M059J (cell line): ENCODE measurements at regions not wholly inside any gene's neighbourhood (a gene's known extent, or its start where the extent isn't known, plus 50 kb on each side); places are given as distances from the start of the nearest gene placed in this dataset.

Source experiments
- DNase-seq: peaks from one replicate; pipeline ENCODE4 v3.0.0-alpha.2; 2012; ENCODE audit warnings: low read depth

DNA sequence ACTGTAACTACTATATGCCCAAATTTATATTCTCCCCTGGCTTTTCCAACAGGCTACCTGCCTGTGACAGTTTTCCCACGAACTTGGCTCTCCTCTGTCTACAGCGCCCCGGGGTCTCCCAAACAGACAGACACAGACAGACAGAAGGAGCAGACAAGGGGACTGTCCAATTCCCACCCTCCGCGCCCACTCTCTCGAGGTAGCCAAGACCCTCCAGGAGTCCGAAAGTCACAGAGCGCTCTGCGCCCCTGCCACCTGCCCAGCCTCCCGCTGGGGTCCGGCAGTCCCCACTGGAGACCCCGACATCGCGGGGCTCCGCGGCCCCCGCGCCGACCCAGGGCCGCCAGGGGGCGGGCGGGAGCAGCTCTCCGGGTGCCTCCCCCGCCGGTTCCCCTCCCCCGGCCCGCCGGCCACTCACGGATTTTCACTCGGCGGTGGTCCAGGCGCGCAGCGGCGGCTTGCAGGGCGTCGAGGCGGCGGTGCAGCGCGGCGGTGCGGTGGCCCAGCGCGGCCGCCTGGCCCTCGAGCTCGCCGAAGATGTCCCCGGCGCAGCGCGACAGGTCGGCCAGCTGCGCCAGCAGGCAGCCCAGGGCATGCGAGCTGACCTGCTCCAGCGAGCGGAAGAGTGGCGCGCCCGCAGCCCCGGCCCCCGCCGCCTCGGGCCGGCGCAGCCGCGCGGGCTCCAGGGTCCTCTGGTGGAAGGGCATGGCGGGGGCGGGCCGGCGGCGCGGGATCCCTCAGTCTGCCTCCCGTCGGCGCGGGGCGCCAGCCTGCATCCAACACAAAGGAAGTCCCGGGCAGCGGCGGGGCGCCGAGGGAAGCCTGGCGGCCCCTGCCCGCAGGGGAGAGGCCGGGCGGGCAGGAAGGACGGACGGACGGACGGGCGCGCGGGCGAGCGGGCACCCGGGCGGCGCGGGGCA, 81.3 kb upstream of the CCDC28A start:
- peak; percentile 64 for DNase-seq

DNA sequence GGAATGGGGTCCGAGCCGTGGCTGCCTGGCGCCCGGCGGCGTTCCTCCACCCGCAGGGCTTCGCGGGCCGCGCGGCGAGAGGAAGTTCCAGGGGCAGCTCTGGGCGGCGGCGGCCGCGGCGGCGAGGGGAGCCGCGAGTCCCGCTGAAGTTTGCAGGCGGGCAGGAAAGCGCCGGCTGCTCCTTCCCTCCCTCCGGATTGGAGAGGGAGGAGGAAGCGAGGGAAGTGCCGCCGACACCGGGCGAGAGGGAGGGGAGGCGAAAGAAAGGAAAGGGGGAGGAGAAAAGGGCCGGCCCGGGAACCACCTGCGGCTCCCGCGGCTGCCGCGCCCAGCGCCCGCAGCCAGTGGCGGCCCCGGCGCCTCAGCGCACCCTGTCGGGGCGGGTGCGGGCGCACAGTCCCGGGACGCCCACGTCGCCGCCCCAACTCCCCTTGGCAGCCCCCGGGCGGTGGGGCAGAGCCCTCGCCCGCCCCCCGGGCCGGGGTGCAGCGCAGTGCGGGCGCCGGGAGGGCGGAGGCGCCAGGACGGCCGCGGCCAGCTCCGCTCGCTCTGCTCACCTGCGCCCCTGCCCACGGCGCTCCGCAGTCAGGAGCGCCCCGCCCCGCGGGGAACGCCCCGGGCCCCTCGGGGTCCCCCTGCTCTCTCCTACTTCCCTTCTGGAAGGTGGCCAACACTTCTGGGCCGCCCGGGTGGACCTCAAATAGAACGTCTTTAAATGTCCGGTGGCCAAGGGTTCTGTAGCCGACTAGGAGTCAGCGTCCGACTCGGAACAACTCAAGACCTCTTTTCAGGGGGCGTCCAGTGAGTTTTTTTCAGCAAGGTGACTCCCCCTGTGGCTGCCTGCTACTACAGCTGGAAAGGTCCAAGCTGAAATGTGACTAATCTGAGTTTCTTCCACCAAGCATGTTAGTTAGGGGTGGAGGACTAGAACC, 80.3 kb upstream of the CCDC28A start:
- DNase-seq: peak; percentile 86

DNA sequence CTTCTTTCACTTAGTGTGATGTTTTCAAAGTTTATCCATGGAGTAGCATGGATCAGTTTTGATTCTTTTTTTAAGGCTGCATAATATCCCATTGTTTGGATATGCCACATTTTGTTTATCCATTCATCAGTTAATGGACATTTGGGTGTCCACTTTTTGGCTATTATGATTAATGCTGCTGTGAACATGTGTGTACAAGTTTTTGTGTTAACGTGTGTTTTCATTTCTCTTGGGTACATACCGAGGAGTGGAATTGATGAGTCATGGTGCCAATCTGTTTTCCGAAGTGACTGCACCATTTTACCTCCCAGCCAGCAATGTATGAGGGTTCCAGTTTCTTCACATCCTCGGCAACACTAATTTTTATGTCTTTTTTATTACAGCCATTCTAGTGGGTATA, 78.4 kb upstream of the CCDC28A start:
- no peak for DNase-seq

GRCh38 chr6:138714493-138714892, 59.1 kb upstream of the CCDC28A start:
- no peak for DNase-seq

- DNase-seq: no peak
These were observed 57.6 kb upstream of the CCDC28A start for GRCh38 chr6:138716013-138716412.

DNA sequence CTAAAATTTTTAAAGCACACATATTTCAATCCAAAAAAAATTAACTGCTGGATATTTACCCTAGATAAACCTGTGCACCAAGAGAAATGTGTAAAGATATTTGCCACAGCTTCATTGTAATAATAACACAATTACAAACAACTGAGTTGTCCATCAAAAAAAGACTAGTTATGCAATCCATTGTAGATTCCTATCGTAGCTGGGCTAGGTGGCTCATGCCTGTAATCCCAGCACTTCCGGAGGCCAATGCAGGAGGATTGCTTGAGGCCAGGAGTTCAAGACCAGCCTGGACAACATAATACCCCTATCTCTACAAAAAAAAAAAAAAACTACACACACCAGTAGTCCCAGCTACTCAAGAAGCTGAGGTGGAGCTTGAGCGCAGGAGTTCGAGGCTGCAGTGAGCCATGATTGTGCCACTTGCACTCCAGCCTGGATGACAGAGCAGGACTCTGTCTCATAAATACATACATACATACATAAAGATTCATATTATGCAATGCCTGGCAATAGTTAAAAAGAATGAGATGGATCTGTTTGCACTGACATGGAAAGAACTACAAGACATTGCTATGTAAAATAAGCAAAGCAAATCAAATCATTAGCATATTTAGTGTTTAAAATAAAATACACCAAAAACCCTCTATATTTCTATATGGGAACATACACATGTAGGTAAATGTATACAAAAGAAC, 56.5 kb upstream of the CCDC28A start:
- DNase-seq: no peak

GRCh38 chr6:138719011-138719635, 54.4 kb upstream of the CCDC28A start:
- DNase-seq: peak; percentile 23

DNA sequence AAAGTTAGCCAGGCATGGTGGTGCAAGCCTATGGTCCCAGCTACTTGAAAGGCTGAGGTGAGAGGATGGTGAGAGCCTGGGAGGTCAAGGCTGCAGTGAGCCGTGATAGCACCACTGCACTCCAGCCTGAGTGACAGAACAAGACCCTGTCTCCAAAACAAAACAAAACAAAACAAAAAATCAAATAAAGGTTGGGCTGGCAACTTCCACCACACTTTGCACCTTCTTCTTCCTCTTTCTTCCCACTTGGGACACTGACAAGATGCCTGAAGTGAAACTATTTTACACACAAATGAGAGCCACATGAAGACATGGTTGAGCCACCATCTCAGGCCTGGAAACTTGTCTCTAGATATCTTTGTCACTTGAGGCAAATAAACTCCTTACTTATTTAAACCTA, 53.8 kb upstream of the CCDC28A start:
- DNase-seq: no peak

- peak; percentile 97 for DNase-seq
These were observed 50.9 kb upstream of the CCDC28A start for GRCh38 chr6:138722425-138723371.
